ENCODE measurements at regions not wholly inside any gene's neighbourhood (a gene's known extent, or its start where the extent isn't known, plus 50 kb on each side); places are given as distances from the start of the nearest gene placed in this dataset.

GRCh38 chr4:156578005-156578404, 393.6 kb downstream of the PDGFC start:
- intact Hi-C loops (cut with micrococcal nuclease) = no loop called here
- Histone ChIP-seq H3K4me3 (replicated peaks in 1 of 3; ENCODE audit: insufficient read depth in 1 of 3, low read depth in 1 of 3, low read length in 3 of 3) (no peak overlapping the region), H3K79me2 (ENCODE audit: control insufficient read depth, insufficient read depth, low read length) (no peaks in the 10 kb centered on the region), H3K9me1 (replicated peaks; ENCODE audit: control insufficient read depth, extremely low read depth, insufficient read depth, low read length) (no peaks in the 10 kb centered on the region), H3K4me2 (ENCODE audit: insufficient read depth, low read length) (peak overlapping the region; percentile 63), H3K9ac (replicated peaks; ENCODE audit: extremely low read depth, insufficient read depth, low read length) (peak overlapping the region; percentile 30), H4K20me1 (replicated peaks; ENCODE audit: control insufficient read depth, extremely low read depth, insufficient read depth, low read length) (no peaks in the 10 kb centered on the region), H3K4me1 (ENCODE audit: control insufficient read depth, extremely low read depth, insufficient read depth, low read length) (peaks cover 23% of the 10 kb centered on the region), H3K27me3 (ENCODE audit: control insufficient read depth in 2 of 2, insufficient read depth in 2 of 2, low read length in 2 of 2) (no peaks in the 10 kb centered on the region), H3K27ac (ENCODE audit: insufficient read depth, low read depth, low read length) (peak overlapping the region; percentile 67), H2AFZ (ENCODE audit: low read depth, low read length) (peak overlapping the region; percentile 88), H3K36me3 (ENCODE audit: control insufficient read depth in 2 of 2, extremely low read depth in 1 of 2, insufficient read depth in 2 of 2, low read length in 2 of 2) (no peaks in the 10 kb centered on the region), H3K9me3 (replicated peaks; ENCODE audit: control insufficient read depth, insufficient read depth, low read length) (no peaks in the 10 kb centered on the region)
- peak; percentile 84 for FAIRE-seq
- peak; percentile 71 for DNase-seq (ENCODE audit: low read depth, low spot score)
- CTCF ChIA-PET = interaction anchor here (1.1 to 1.8 kb wide), 2 partner anchors 9 to 103 kb away, joined by 3 to 8 read pairs; no protein-coding TSS in a partner anchor
- TF ChIP-seq FOS (IDR thresholded peaks at IDR 0.05; ENCODE audit: borderline replicate concordance, insufficient read depth, low read length) = no peak
- TF ChIP-seq GATA2 (IDR thresholded peaks at IDR 0.05; ENCODE audit: insufficient read depth, insufficient read length, low read depth, low read length) = peak; percentile 56
- no peak for TF ChIP-seq CTCF (IDR thresholded peaks at IDR 0.05; ENCODE audit: extremely low read depth in 1 of 2, insufficient read depth in 1 of 2, low read depth in 1 of 2, low read length in 2 of 2)
- no peak for TF ChIP-seq MAX (IDR thresholded peaks at IDR 0.05; ENCODE audit: insufficient read depth, insufficient read length)
- no peak for TF ChIP-seq EZH2 (IDR thresholded peaks at IDR 0.05; ENCODE audit: borderline replicate concordance, low read depth, low read length, severe bottlenecking)
- no peak for TF ChIP-seq POLR2A (IDR thresholded peaks at IDR 0.05; ENCODE audit: low read depth, low read length)
- TF ChIP-seq POLR2AphosphoS5 (IDR thresholded peaks at IDR 0.05; ENCODE audit: insufficient read depth, low read depth, low read length) = no peak
- BruUV-seq (replicated peaks) = no TSS peak
- POLR2A ChIA-PET = no interaction called here
- dilution Hi-C loops (cut with MboI; ENCODE audit: extremely low pct_ligation_motif_present, low sequenced_read_pairs) = no loop called here

Measured in endothelial cell of umbilical vein (primary cell).